Dendritic cell treated with granulocyte-macrophage colony-stimulating factor and Interleukin-4, amounts not matched to agents 40 ng/mL and 50 ng/mL, for 4 days (primary cell): ENCODE measurements at regions not wholly inside any gene's neighbourhood (a gene's known extent, or its start where the extent isn't known, plus 50 kb on each side); places are given as distances from the start of the nearest gene placed in this dataset.

Source experiments
- H3K27ac Mint-ChIP-seq: one replicate; pipeline ENCODE4 v1.8.0; 2022; ENCODE audit warnings: mild to moderate bottlenecking, mixed read lengths
- H3K27me3 Mint-ChIP-seq: one replicate; pipeline ENCODE4 v1.8.0; 2022; ENCODE audit warnings: mild to moderate bottlenecking, mixed read lengths
- H3K36me3 Mint-ChIP-seq: one replicate; pipeline ENCODE4 v1.8.0; 2022; ENCODE audit warnings: low read depth, mixed read lengths
- H3K4me1 Mint-ChIP-seq: one replicate; pipeline ENCODE4 v1.8.0; 2022; ENCODE audit warnings: low read depth, mixed read lengths
- H3K4me3 Mint-ChIP-seq: one replicate; pipeline ENCODE4 v1.8.0; 2022; ENCODE audit warnings: mild to moderate bottlenecking, moderate library complexity, mixed read lengths
- H3K9me3 Mint-ChIP-seq: one replicate; pipeline ENCODE4 v1.8.0; 2022; ENCODE audit warnings: mixed read lengths
- intact Hi-C: fragments of 100-400 bp; cut with micrococcal nuclease; formaldehyde crosslinking; loops from one replicate; pipeline ENCODE4 v1.15.0; 2022

DNA sequence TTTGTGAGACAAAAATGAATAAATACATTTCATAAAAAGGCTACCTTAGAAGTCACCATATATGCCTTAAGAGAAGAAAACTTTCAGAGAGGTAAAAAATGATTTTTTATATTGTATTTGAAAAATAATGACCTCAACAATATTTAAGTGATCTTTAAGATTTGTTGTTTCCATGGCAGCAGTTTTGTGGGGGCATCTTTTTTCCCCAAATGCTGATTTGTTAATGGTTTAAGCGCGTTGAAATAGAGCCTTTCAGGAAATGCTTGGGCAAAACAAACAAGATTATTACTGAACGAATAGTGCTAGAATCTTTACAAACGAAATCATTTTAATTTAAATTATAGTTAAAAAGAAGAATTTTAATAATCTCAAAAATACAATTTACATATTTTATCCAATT lies 103.1 kb upstream of the MYO16 start:
- no peaks in the 10 kb centered on the region for H3K27me3 Mint-ChIP-seq
- no peak overlapping the region for H3K4me3 Mint-ChIP-seq
- H3K4me1 Mint-ChIP-seq, result no peaks in the 10 kb centered on the region
- intact Hi-C loops, result no loop called here
- no peaks in the 10 kb centered on the region for H3K36me3 Mint-ChIP-seq
- no peak overlapping the region for H3K27ac Mint-ChIP-seq
- no peaks in the 10 kb centered on the region for H3K9me3 Mint-ChIP-seq

DNA sequence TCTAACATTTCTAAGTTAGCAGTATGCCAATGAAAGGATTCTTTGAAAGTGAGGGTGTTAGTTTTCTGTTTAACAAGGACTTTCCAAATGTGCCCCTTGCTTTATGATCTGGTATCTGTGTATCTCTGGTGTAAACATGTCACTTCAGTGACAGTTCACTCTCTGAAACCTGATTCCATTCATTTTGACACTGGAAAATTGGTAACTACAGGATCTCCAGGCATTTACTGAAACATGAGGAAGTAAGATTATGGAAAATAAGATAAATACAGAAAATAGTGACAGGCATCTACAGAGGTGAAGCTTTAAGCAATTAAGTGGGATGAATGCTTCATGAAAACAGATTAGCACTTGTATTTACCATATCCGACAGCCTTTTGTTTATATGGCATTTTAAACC lies 101.6 kb upstream of the MYO16 start:
- Mint-ChIP-seq H3K27me3 (no peaks in the 10 kb centered on the region), H3K4me1 (no peaks in the 10 kb centered on the region), H3K9me3 (no peaks in the 10 kb centered on the region), H3K36me3 (no peaks in the 10 kb centered on the region), H3K4me3 (no peak overlapping the region), H3K27ac (no peak overlapping the region)
- intact Hi-C loops, result no loop called here

DNA sequence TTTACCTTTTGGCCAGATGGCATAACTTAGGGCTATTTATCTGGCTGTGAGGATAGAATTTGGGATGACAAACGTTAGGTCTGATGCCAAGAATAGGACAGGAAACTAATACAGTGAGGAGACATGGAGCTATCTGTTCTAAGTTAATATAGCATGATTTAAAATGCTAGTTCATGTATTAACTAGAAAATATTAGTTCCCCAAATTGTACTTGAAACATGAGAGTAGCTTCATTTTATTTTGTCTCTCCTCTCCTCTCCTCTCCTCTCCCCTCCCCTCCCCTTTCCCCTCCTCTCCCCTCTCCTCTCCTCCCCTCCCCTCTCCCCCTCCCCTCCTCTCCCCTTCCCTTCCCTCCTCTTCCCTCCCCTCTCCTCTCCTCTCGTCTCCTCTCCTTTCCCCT lies 101.1 kb upstream of the MYO16 start:
- Mint-ChIP-seq H3K27me3 (no peaks in the 10 kb centered on the region), H3K9me3 (no peaks in the 10 kb centered on the region), H3K4me1 (no peaks in the 10 kb centered on the region), H3K27ac (no peak overlapping the region), H3K4me3 (no peak overlapping the region), H3K36me3 (no peaks in the 10 kb centered on the region)
- intact Hi-C loops, result no loop called here

GRCh38 chr13:108533842-108534241 lies 95.6 kb upstream of the MYO16 start:
- Mint-ChIP-seq H3K36me3 (no peaks in the 10 kb centered on the region), H3K27me3 (no peaks in the 10 kb centered on the region), H3K4me1 (no peaks in the 10 kb centered on the region), H3K27ac (no peak overlapping the region), H3K9me3 (peaks cover 12% of the 10 kb centered on the region), H3K4me3 (no peak overlapping the region)
- intact Hi-C loops, result no loop called here

- peaks cover 12% of the 10 kb centered on the region for H3K9me3 Mint-ChIP-seq
- no peaks in the 10 kb centered on the region for H3K27me3 Mint-ChIP-seq
- H3K27ac Mint-ChIP-seq, result no peak overlapping the region
- no peaks in the 10 kb centered on the region for H3K36me3 Mint-ChIP-seq
- intact Hi-C loops, result no loop called here
- no peak overlapping the region for H3K4me3 Mint-ChIP-seq
- no peaks in the 10 kb centered on the region for H3K4me1 Mint-ChIP-seq
These were observed 94.7 kb upstream of the MYO16 start for GRCh38 chr13:108534728-108535127.

GRCh38 chr13:108549934-108550333 lies 79.5 kb upstream of the MYO16 start:
- intact Hi-C loops, result no loop called here
- no peaks in the 10 kb centered on the region for H3K36me3 Mint-ChIP-seq
- H3K9me3 Mint-ChIP-seq, result no peaks in the 10 kb centered on the region
- H3K4me1 Mint-ChIP-seq, result no peaks in the 10 kb centered on the region
- H3K27ac Mint-ChIP-seq, result no peak overlapping the region
- no peaks in the 10 kb centered on the region for H3K27me3 Mint-ChIP-seq
- no peak overlapping the region for H3K4me3 Mint-ChIP-seq

- Mint-ChIP-seq H3K36me3 (no peaks in the 10 kb centered on the region), H3K27me3 (no peaks in the 10 kb centered on the region), H3K27ac (no peak overlapping the region), H3K4me3 (no peak overlapping the region), H3K9me3 (no peaks in the 10 kb centered on the region), H3K4me1 (no peaks in the 10 kb centered on the region)
- intact Hi-C loops, result no loop called here
These were observed 77.7 kb upstream of the MYO16 start for GRCh38 chr13:108551674-108552073.

DNA sequence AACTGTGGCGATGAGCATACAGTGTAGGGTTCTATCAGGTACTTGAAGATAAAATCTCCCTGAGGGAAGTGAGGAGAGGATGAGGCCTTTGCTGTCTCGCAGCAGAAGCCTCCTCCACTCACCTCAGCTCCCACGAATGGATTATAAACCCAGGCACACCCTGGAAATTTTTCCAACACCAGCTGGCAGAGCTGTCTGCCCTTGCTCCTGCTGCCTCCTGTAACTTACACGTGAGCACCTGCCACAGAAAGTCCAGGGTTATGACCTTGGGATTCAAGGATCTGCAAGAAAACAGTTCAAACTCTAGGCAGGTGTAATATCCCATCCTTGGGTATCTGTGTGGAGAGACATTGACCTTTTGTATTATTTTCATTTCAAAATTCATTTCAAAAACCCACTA lies 70.9 kb upstream of the MYO16 start:
- H3K4me1 Mint-ChIP-seq, result no peaks in the 10 kb centered on the region
- intact Hi-C loops, result no loop called here
- no peak overlapping the region for H3K4me3 Mint-ChIP-seq
- H3K36me3 Mint-ChIP-seq, result no peaks in the 10 kb centered on the region
- no peak overlapping the region for H3K27ac Mint-ChIP-seq
- no peaks in the 10 kb centered on the region for H3K27me3 Mint-ChIP-seq
- H3K9me3 Mint-ChIP-seq, result no peaks in the 10 kb centered on the region

DNA sequence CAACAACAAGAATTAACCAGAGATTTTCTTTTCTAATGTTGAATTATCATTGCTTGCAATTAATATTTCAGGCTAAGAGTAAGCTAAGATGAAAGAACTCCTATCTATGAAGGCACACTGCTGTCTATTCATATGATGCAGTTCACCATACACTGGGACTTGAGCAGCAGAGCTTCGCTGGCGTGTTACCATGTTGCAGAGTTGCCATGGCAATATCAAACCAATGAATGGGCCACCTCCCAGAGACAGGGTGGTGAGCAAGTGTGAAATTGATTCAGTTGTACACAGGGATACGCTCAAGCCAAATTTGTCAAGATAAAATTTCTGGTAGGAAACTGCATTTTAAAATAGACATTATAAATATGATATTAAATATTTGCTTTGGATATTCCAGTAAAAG lies 69.3 kb upstream of the MYO16 start:
- Mint-ChIP-seq H3K36me3 (no peaks in the 10 kb centered on the region), H3K27me3 (no peaks in the 10 kb centered on the region), H3K9me3 (no peaks in the 10 kb centered on the region), H3K4me1 (no peaks in the 10 kb centered on the region), H3K27ac (no peak overlapping the region), H3K4me3 (no peak overlapping the region)
- intact Hi-C loops, result no loop called here

DNA sequence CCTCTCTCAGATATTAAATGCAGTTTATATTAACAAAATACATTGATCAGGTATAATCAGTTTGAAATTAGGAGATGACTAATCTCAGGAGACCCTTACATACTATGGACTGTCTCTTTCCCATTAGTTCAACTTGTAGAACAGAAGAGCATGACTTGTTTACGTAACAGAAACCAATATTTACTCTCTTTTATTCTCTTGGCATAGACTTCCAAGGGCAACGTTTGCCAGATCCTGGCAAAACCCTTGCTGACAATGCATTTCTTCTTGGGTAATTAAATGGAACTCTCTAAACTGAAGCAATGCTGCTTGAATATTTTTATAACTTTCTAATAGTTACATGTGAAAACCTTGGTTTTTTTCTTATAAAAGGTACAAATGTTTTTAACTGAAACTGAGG lies 68.3 kb upstream of the MYO16 start:
- intact Hi-C loops, result no loop called here
- H3K27ac Mint-ChIP-seq, result no peak overlapping the region
- no peaks in the 10 kb centered on the region for H3K27me3 Mint-ChIP-seq
- H3K9me3 Mint-ChIP-seq, result no peaks in the 10 kb centered on the region
- H3K4me1 Mint-ChIP-seq, result no peaks in the 10 kb centered on the region
- H3K4me3 Mint-ChIP-seq, result no peak overlapping the region
- no peaks in the 10 kb centered on the region for H3K36me3 Mint-ChIP-seq

DNA sequence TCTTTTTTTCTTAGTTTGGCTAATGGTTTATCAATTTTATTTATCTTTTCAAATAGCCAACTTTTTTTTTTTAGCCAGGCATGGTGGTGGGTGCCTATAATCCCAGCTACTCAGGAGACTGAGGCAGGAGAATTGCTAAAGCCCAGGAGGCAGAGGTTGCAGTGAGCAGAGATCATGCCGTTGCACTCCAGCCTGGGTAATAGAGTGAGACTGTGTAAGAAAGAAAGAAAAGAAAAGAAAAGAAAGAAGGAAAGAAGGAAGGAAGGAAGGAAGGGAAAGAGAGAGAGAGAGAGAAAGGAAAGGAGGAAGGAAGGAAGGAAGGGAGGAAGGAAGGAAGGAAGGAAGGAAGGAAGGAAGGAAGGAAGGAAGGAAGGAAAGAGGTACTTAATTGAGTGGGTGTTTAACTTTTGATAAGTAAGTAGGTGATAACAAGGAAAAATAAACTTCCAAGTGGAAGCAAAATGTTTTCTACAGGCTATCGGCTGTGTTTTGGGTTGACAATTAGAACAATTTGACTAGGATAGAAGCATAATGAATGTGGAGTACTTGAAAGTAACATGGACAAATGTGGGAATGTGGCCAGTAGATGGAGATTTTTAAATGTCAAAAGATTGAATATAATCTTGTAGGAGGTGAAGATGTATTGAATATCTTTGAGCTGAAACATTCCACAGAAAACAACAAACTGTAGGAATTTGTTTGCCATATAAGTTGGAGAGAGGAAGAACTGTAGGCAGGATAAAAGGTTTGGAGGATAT lies 62.8 kb upstream of the MYO16 start:
- no peak overlapping the region for H3K27ac Mint-ChIP-seq
- no peak overlapping the region for H3K4me3 Mint-ChIP-seq
- peaks cover 6% of the 10 kb centered on the region for H3K9me3 Mint-ChIP-seq
- no peaks in the 10 kb centered on the region for H3K4me1 Mint-ChIP-seq
- intact Hi-C loops, result no loop called here
- H3K27me3 Mint-ChIP-seq, result no peaks in the 10 kb centered on the region
- no peaks in the 10 kb centered on the region for H3K36me3 Mint-ChIP-seq

DNA sequence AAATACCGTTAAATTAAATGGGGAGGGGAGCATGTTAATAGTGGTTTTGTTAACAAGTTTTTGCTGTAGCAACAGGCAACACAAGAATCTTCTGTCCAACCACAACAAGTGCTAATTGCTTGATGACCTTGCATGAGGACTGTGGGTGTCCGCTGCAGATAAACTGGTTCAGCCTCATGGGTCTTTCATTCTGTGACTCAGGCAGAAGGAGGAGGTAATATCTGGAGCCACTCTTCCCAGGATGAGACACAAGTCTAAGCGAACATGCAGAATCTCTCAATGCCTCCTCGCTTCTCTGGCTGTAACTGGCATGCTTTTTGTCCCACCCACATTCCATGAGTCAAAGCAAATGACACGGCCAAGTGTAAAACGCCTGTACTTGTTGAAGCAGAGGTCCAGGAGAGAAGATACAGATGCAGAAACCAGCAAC lies 56.6 kb upstream of the MYO16 start:
- no peaks in the 10 kb centered on the region for H3K4me1 Mint-ChIP-seq
- intact Hi-C loops, result no loop called here
- no peaks in the 10 kb centered on the region for H3K9me3 Mint-ChIP-seq
- H3K36me3 Mint-ChIP-seq, result no peaks in the 10 kb centered on the region
- H3K27me3 Mint-ChIP-seq, result no peaks in the 10 kb centered on the region
- no peak overlapping the region for H3K27ac Mint-ChIP-seq
- no peak overlapping the region for H3K4me3 Mint-ChIP-seq

- Mint-ChIP-seq H3K4me3 (no peak overlapping the region), H3K9me3 (no peaks in the 10 kb centered on the region), H3K27ac (no peak overlapping the region), H3K36me3 (no peaks in the 10 kb centered on the region), H3K4me1 (no peaks in the 10 kb centered on the region), H3K27me3 (no peaks in the 10 kb centered on the region)
- intact Hi-C loops, result no loop called here
These were observed 56.0 kb upstream of the MYO16 start for GRCh38 chr13:108573455-108573854.

DNA sequence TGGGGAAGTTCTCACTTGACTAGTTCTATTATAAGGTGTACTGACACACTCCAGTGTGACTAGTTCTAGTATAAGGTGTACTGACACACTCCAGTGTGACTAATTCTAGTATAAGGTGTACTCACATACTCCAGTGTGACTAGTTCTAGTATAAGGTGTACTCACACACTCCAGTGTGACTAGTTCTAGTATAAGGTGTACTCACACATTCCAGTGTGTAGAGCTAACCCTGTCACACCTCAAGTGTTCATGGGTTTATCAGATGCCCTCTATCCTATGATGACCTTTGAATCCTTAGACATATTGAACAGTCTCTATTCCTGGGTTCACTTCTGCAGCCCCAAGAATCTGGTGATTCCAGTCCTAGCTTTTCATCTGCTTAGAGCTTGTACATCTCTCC lies 54.6 kb upstream of the MYO16 start:
- Mint-ChIP-seq H3K4me1 (no peaks in the 10 kb centered on the region), H3K27me3 (no peaks in the 10 kb centered on the region), H3K36me3 (no peaks in the 10 kb centered on the region), H3K4me3 (no peak overlapping the region), H3K9me3 (no peaks in the 10 kb centered on the region), H3K27ac (no peak overlapping the region)
- intact Hi-C loops, result no loop called here

DNA sequence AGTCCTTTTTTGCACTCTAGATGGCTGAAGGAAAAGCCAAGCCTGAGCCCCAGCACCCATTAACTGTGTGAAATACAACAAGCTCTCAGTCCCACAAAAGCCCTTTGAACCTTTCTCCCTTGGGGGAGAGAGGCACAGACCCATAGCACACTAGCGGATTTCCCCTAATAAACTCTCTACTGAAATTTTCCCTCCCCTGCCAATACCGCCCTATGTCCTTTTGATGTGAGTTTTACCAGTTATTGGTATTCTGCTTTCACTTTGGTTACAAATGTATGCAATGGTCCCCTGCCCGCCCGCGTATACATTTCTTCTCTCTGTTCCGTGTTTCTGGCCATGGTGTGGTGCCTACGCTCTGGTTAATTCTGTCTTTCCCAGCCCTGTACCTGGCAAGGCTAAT lies 54.0 kb upstream of the MYO16 start:
- Mint-ChIP-seq H3K4me3 (no peak overlapping the region), H3K27me3 (no peaks in the 10 kb centered on the region), H3K9me3 (no peaks in the 10 kb centered on the region), H3K36me3 (no peaks in the 10 kb centered on the region), H3K27ac (no peak overlapping the region), H3K4me1 (no peaks in the 10 kb centered on the region)
- intact Hi-C loops, result no loop called here
